H9 (cell line): ENCODE measurements at regions not wholly inside any gene's neighbourhood (a gene's known extent, or its start where the extent isn't known, plus 50 kb on each side); places are given as distances from the start of the nearest gene placed in this dataset.

Source experiments
- DNase-seq: peaks from one replicate; pipeline ENCODE4 v3.0.0-alpha.2; 2017
- H2AFZ ChIP-seq: one replicate; pipeline ENCODE4 v1.6.1; 2013; ENCODE audit warnings: mild to moderate bottlenecking, low read length, control low read depth, moderate library complexity
- H2AK5ac ChIP-seq: 2 replicates; pipeline ENCODE4 v1.6.1; 2013; ENCODE audit warnings: low read length, control low read depth, mixed read lengths; ENCODE audit not compliant: insufficient read length
- H2BK120ac ChIP-seq: one replicate; pipeline ENCODE4 v1.6.1; 2013; ENCODE audit warnings: low read depth, mild to moderate bottlenecking, low read length, control low read depth, inconsistent platforms; ENCODE audit not compliant: poor library complexity, severe bottlenecking
- H2BK12ac ChIP-seq: 2 replicates; pipeline ENCODE4 v1.6.1; 2013; ENCODE audit warnings: low read length, control low read depth, mixed read lengths, low read depth; ENCODE audit not compliant: insufficient read length
- H2BK15ac ChIP-seq: 2 replicates; pipeline ENCODE4 v1.6.1; 2013; ENCODE audit warnings: low read depth, low read length, control low read depth
- H2BK20ac ChIP-seq: one replicate; pipeline ENCODE4 v1.6.1; 2013; ENCODE audit warnings: low read depth, mild to moderate bottlenecking, low read length, control low read depth, inconsistent platforms; ENCODE audit not compliant: poor library complexity, severe bottlenecking
- H2BK5ac ChIP-seq: 2 replicates; pipeline ENCODE4 v1.6.1; 2013; ENCODE audit warnings: low read length, control low read depth, mixed read lengths; ENCODE audit not compliant: insufficient read length
- H3K14ac ChIP-seq: 2 replicates; pipeline ENCODE4 v1.6.1; 2013; ENCODE audit warnings: low read length, control low read depth; ENCODE audit not compliant: insufficient read depth
- H3K18ac ChIP-seq: 2 replicates; pipeline ENCODE4 v1.6.1; 2013; ENCODE audit warnings: low read depth, mild to moderate bottlenecking, mixed read lengths, low read length, control low read depth; ENCODE audit not compliant: insufficient read length
- H3K23ac ChIP-seq: 2 replicates; pipeline ENCODE4 v1.6.1; 2013; ENCODE audit warnings: low read length, control low read depth, mixed read lengths, low read depth; ENCODE audit not compliant: insufficient read length
- H3K23me2 ChIP-seq: 2 replicates; pipeline ENCODE4 v1.6.1; 2013; ENCODE audit warnings: low read depth, mild to moderate bottlenecking, mixed read lengths, low read length, control low read depth; ENCODE audit not compliant: insufficient read length, poor library complexity, severe bottlenecking
- H3K27ac ChIP-seq: 2 replicates; pipeline ENCODE4 v1.5.1; 2013; ENCODE audit warnings: low read length, control low read depth, mixed read lengths, low read depth; ENCODE audit not compliant: insufficient read length
- H3K27me3 ChIP-seq: 2 replicates; pipeline ENCODE4 v1.6.1; 2013; ENCODE audit warnings: low read length, control low read depth, inconsistent platforms; ENCODE audit not compliant: insufficient read depth
- H3K4ac ChIP-seq: 2 replicates; pipeline ENCODE4 v1.6.1; 2013; ENCODE audit warnings: low read depth, mild to moderate bottlenecking, control low read depth, inconsistent platforms, low read length, moderate library complexity
- H3K4me1 ChIP-seq: 2 replicates; pipeline ENCODE4 v1.6.1; 2013; ENCODE audit warnings: low read length, control low read depth, inconsistent platforms; ENCODE audit not compliant: insufficient read depth
- H3K4me2 ChIP-seq: 2 replicates; pipeline ENCODE4 v1.6.1; 2013; ENCODE audit warnings: low read length, control low read depth, mixed read lengths; ENCODE audit not compliant: insufficient read length, insufficient read depth
- H3K56ac ChIP-seq: 2 replicates; pipeline ENCODE4 v1.6.1; 2013; ENCODE audit warnings: low read depth, mild to moderate bottlenecking, mixed read lengths, low read length, control low read depth; ENCODE audit not compliant: insufficient read length
- H3K79me1 ChIP-seq: 2 replicates; pipeline ENCODE4 v1.6.1; 2013; ENCODE audit warnings: low read depth, mild to moderate bottlenecking, moderate library complexity, low read length, control low read depth, inconsistent platforms; ENCODE audit not compliant: insufficient read depth, poor library complexity, severe bottlenecking
- H3K79me2 ChIP-seq: 2 replicates; pipeline ENCODE4 v1.6.1; 2013; ENCODE audit warnings: low read length, control low read depth, inconsistent platforms; ENCODE audit not compliant: insufficient read depth
- H3K9ac ChIP-seq: 2 replicates; pipeline ENCODE4 v1.6.1; 2013; ENCODE audit warnings: low read length, control low read depth, mixed read lengths; ENCODE audit not compliant: insufficient read length; ENCODE audit errors: extremely low read depth
- H3K9me3 ChIP-seq: one replicate; pipeline ENCODE4 v1.6.1; 2013; ENCODE audit warnings: low read depth, low read length, inconsistent platforms; ENCODE audit not compliant: control insufficient read depth
- H3T11ph ChIP-seq: one replicate; pipeline ENCODE4 v1.6.1; 2013; ENCODE audit warnings: mild to moderate bottlenecking, low read length, control low read depth, inconsistent platforms
- H4K20me1 ChIP-seq: one replicate; pipeline ENCODE4 v1.6.1; 2013; ENCODE audit not compliant: control insufficient read depth, insufficient read length, insufficient read depth
- H4K5ac ChIP-seq: 2 replicates; pipeline ENCODE4 v1.6.1; 2013; ENCODE audit warnings: low read depth, mild to moderate bottlenecking, mixed read lengths, low read length, control low read depth; ENCODE audit not compliant: insufficient read length
- H4K8ac ChIP-seq: replicated peaks from 2 replicates; pipeline ENCODE4 v1.6.1; 2013; ENCODE audit warnings: low read length, control low read depth, mixed read lengths, low read depth; ENCODE audit not compliant: insufficient read length
- H4K91ac ChIP-seq: 2 replicates; pipeline ENCODE4 v1.6.1; 2013; ENCODE audit warnings: low read depth, mild to moderate bottlenecking, moderate library complexity, mixed read lengths, low read length, control low read depth; ENCODE audit not compliant: insufficient read length
- H3K27ac Mint-ChIP-seq, 3 experiments: 2 replicates in 2 of 3; 3 replicates in 1 of 3; pipeline ENCODE4 v1.8.0; 2020 to 2021; ENCODE audit warnings: mixed read lengths in 3 of 3, mild to moderate bottlenecking in 1 of 3, moderate library complexity in 1 of 3
- H3K27me3 Mint-ChIP-seq: 2 replicates; pipeline ENCODE4 v1.8.0; 2021; ENCODE audit warnings: low read depth, mild to moderate bottlenecking, moderate library complexity, mixed read lengths
- H3K36me3 Mint-ChIP-seq, 3 experiments: 2 replicates in 2 of 3; 3 replicates in 1 of 3; pipeline ENCODE4 v1.8.0; 2020 to 2021; ENCODE audit warnings: low read depth in 3 of 3, mixed read lengths in 3 of 3; ENCODE audit not compliant: insufficient read depth in 1 of 3
- H3K4me1 Mint-ChIP-seq, 2 experiments: 2 replicates each; pipeline ENCODE4 v1.8.0; 2020; ENCODE audit warnings: mixed read lengths in 2 of 2
- H3K4me3 Mint-ChIP-seq, 2 experiments: 2 replicates in 1 of 2; 3 replicates in 1 of 2; pipeline ENCODE4 v1.8.0; 2020 to 2021; ENCODE audit warnings: mild to moderate bottlenecking in 2 of 2, mixed read lengths in 2 of 2, moderate library complexity in 1 of 2
- H3K9me3 Mint-ChIP-seq, 2 experiments: 2 replicates in 1 of 2; 3 replicates in 1 of 2; pipeline ENCODE4 v1.8.0; 2020; ENCODE audit warnings: mild to moderate bottlenecking in 2 of 2, mixed read lengths in 2 of 2, moderate library complexity in 1 of 2
- WGBS: extraction: QIAGEN DNeasy Blood & Tissue Kit; methylation state at CpG from one replicate; pipeline ENCODE4 v1.1.7; 2013; ENCODE audit warnings: missing lambda C conversion rate, low lambda C conversion rate, mixed read lengths; ENCODE audit not compliant: insufficient read length; ENCODE audit errors: extremely low coverage; 5-methylcytosine and 5-hydroxymethylcytosine counted together
- TF ChIP-seq, protein P1 (sequence below): fragments of 200-600 bp; sonication (generic); conservative IDR thresholded peaks from 3 replicates; pipeline ENCODE4 v1.8.0; 2021; ENCODE audit warnings: antibody characterized with exemption, mild to moderate bottlenecking

DNA sequence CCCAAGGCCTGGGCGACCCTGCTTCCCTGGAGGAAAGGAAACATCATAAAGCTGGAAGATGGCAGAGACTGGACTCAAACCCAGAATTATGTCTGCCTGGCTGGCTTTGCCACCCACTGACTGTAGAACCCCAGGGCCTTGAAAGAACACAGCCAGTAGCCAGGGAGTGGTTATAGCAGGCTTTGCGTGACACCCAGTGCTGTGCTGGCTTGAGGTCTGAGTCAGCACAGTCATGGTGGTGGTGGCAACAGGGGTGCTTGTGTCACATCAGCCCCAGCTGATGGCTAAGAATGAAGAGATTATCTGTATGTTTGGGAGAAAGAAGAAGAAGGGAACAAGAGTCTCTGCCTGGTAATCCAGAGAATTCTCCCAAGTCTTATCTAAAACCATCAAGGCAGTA, 178.8 kb upstream of the SPIN4 start:
- no peak overlapping the region for H2BK120ac ChIP-seq
- TF ChIP-seq, protein P1, sequence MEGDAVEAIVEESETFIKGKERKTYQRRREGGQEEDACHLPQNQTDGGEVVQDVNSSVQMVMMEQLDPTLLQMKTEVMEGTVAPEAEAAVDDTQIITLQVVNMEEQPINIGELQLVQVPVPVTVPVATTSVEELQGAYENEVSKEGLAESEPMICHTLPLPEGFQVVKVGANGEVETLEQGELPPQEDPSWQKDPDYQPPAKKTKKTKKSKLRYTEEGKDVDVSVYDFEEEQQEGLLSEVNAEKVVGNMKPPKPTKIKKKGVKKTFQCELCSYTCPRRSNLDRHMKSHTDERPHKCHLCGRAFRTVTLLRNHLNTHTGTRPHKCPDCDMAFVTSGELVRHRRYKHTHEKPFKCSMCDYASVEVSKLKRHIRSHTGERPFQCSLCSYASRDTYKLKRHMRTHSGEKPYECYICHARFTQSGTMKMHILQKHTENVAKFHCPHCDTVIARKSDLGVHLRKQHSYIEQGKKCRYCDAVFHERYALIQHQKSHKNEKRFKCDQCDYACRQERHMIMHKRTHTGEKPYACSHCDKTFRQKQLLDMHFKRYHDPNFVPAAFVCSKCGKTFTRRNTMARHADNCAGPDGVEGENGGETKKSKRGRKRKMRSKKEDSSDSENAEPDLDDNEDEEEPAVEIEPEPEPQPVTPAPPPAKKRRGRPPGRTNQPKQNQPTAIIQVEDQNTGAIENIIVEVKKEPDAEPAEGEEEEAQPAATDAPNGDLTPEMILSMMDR: no peak
- no peak overlapping the region for H3K14ac ChIP-seq
- H3K27me3 ChIP-seq: no peaks in the 10 kb centered on the region
- no peaks in the 10 kb centered on the region for H4K20me1 ChIP-seq
- no peak overlapping the region for H3K4ac ChIP-seq
- H4K91ac ChIP-seq: no peak overlapping the region
- no peaks in the 10 kb centered on the region for H3K79me1 ChIP-seq
- no peak overlapping the region for H3K18ac ChIP-seq
- H2BK5ac ChIP-seq: no peak overlapping the region
- no peak for DNase-seq
- no peaks in the 10 kb centered on the region for H3K4me1 ChIP-seq
- no peak overlapping the region for H3K56ac ChIP-seq
- no peak overlapping the region for H4K5ac ChIP-seq
- no peak overlapping the region for H2AFZ ChIP-seq
- no peaks in the 10 kb centered on the region for H3K23me2 ChIP-seq
- H2BK12ac ChIP-seq: no peak overlapping the region
- H3K27ac ChIP-seq: no peak overlapping the region
- no peak overlapping the region for H2BK15ac ChIP-seq
- H2AK5ac ChIP-seq: no peak overlapping the region
- H3K4me1 Mint-ChIP-seq: peaks cover 0 to 6% of the 10 kb centered on the region in 2 experiments; a peak in 2 of 4 replicates
- no peak overlapping the region for H3T11ph ChIP-seq
- WGBS: no CpG with 5 or more reads among the region's 2 CpGs
- H3K36me3 Mint-ChIP-seq: peaks cover 1 to 19% (median 9%) of the 10 kb centered on the region in 3 experiments; a peak in 4 of 7 replicates
- H3K4me2 ChIP-seq: no peak overlapping the region
- no peak overlapping the region for H3K9ac ChIP-seq
- H3K79me2 ChIP-seq: no peaks in the 10 kb centered on the region
- no peak overlapping the region for H4K8ac ChIP-seq
- H3K23ac ChIP-seq: no peak overlapping the region
- H3K4me3 Mint-ChIP-seq: no peak overlapping the region
- no peak overlapping the region for H3K27ac Mint-ChIP-seq
- H2BK20ac ChIP-seq: no peak overlapping the region
- H3K9me3 Mint-ChIP-seq: peaks cover 73 to 77% of the 10 kb centered on the region in 2 experiments
- H3K27me3 Mint-ChIP-seq: no peaks in the 10 kb centered on the region
- peaks cover 20% of the 10 kb centered on the region for H3K9me3 ChIP-seq
